Stimulated activated CD8-positive, alpha-beta memory T cell treated with anti-CD3 and anti-CD28 coated beads, Interleukin-4, amount 100 ng/mL, for 48 hours (primary cell): ENCODE measurements at regions not wholly inside any gene's neighbourhood (a gene's known extent, or its start where the extent isn't known, plus 50 kb on each side); places are given as distances from the start of the nearest gene placed in this dataset.

Experiments
- DNase-seq: peaks from one replicate; pipeline ENCODE4 v3.0.0-alpha.2; 2020

GRCh38 chr20:19929481-19930145 lies 87.5 kb upstream of the NAA20 start:
- no peak for DNase-seq

- no peak for DNase-seq
Observed at GRCh38 chr20:19930426-19930825, 86.7 kb upstream of the NAA20 start.

- DNase-seq, result no peak
Observed at GRCh38 chr20:19932170-19932667, 84.9 kb upstream of the NAA20 start.

GRCh38 chr20:19934792-19935491 lies 82.2 kb upstream of the NAA20 start:
- no peak for DNase-seq

GRCh38 chr20:19935842-19936241 lies 81.3 kb upstream of the NAA20 start:
- DNase-seq, result no peak

- DNase-seq, result no peak
Observed at GRCh38 chr20:19936466-19937200, 80.5 kb upstream of the NAA20 start.

- DNase-seq, result peak; percentile 44
Observed at GRCh38 chr20:19937218-19937617, 79.9 kb upstream of the NAA20 start.

GRCh38 chr20:19937651-19938420 lies 79.3 kb upstream of the NAA20 start:
- DNase-seq, result peak; percentile 43

- no peak for DNase-seq
Observed at GRCh38 chr20:19938421-19939090, 78.6 kb upstream of the NAA20 start.

GRCh38 chr20:19940988-19941460 lies 76.1 kb upstream of the NAA20 start:
- DNase-seq, result no peak

- DNase-seq, result no peak
Observed at GRCh38 chr20:19942611-19943010, 74.6 kb upstream of the NAA20 start.

GRCh38 chr20:19943061-19943521 lies 74.1 kb upstream of the NAA20 start:
- no peak for DNase-seq

GRCh38 chr20:19944772-19945459 lies 72.2 kb upstream of the NAA20 start:
- DNase-seq, result peak; percentile 62

GRCh38 chr20:19945732-19946670 lies 71.2 kb upstream of the NAA20 start:
- no peak for DNase-seq

GRCh38 chr20:19947611-19948264 lies 69.4 kb upstream of the NAA20 start:
- peak; percentile 37 for DNase-seq

GRCh38 chr20:19949195-19949867 lies 67.8 kb upstream of the NAA20 start:
- no peak for DNase-seq

GRCh38 chr20:19950042-19950441 lies 67.1 kb upstream of the NAA20 start:
- no peak for DNase-seq

GRCh38 chr20:19952392-19952791 lies 64.8 kb upstream of the NAA20 start:
- no peak for DNase-seq

GRCh38 chr20:19953606-19954005 lies 63.6 kb upstream of the NAA20 start:
- no peak for DNase-seq
